SU-DHL-6 (cell line): ENCODE measurements at regions not wholly inside any gene's neighbourhood (a gene's known extent, or its start where the extent isn't known, plus 50 kb on each side); places are given as distances from the start of the nearest gene placed in this dataset.

Source experiments
- EZH2phosphoT487 ChIP-seq: fragments of 200-600 bp; sonication (generic), shearing (Covaris generic); conservative IDR thresholded peaks from 2 replicates; pipeline ENCODE4 v1.6.1; 2018; ENCODE audit warnings: mild to moderate bottlenecking, antibody characterized with exemption, low read length, moderate library complexity, mixed read lengths
- TF ChIP-seq, protein P1 (sequence below): fragments of 200-600 bp; sonication (generic); IDR thresholded peaks from one replicate; pipeline ENCODE4 v1.5.1; 2017; ENCODE audit warnings: antibody characterized with exemption, mild to moderate bottlenecking, low read length, moderate library complexity; ENCODE audit not compliant: insufficient read depth, poor library complexity, severe bottlenecking

DNA sequence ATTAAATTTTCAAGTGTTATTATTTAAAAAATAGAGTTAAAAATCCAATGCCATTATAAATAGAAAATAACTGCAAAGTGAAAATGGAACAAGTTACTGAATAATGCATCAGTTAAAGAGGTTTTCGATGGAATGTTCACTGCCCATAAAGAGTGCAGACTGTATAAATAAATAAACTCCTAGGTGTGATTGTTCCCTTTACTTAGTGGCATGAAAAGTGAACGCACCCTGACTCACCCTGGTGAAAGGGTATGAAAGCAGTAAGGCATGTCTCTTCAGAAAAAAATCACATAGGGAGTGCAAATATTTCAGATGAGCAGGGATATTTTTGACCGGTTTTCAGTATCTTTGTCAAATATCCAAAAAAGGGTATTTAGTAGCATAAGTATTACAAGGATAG is 387.8 kb downstream of the DCAF12L2 start:
- TF ChIP-seq, protein P1, sequence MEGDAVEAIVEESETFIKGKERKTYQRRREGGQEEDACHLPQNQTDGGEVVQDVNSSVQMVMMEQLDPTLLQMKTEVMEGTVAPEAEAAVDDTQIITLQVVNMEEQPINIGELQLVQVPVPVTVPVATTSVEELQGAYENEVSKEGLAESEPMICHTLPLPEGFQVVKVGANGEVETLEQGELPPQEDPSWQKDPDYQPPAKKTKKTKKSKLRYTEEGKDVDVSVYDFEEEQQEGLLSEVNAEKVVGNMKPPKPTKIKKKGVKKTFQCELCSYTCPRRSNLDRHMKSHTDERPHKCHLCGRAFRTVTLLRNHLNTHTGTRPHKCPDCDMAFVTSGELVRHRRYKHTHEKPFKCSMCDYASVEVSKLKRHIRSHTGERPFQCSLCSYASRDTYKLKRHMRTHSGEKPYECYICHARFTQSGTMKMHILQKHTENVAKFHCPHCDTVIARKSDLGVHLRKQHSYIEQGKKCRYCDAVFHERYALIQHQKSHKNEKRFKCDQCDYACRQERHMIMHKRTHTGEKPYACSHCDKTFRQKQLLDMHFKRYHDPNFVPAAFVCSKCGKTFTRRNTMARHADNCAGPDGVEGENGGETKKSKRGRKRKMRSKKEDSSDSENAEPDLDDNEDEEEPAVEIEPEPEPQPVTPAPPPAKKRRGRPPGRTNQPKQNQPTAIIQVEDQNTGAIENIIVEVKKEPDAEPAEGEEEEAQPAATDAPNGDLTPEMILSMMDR = no peak
- TF ChIP-seq EZH2phosphoT487 = no peak
